ENCODE measurements at regions not wholly inside any gene's neighbourhood (a gene's known extent, or its start where the extent isn't known, plus 50 kb on each side); places are given as distances from the start of the nearest gene placed in this dataset.

DNA sequence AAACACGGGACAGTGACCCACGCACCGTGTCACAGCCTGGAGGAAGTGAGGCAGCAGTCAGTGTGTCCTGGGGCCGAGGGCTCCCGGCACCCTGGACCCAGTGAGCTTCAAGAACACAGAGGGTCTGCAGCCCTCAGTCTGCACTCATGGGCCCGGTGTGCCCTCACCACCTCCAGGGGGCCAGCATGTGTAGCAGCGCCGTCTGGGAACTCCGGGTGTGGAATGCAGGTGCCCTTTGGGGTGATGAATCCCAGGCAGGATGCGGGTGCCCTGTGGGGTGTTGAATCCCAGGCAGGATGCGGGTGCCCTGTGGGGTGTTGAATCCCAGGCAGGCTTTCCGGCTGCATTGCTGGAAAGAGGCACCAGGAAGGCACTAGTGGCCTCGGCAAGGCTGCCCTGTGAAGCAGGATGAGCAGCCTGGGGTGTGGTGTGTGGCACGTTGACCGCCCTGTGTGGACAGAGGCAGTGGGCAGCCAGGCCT, 1399.9 kb downstream of the BRD1 start:
- TF ChIP-seq ZFX (IDR thresholded peaks at IDR 0.05; ENCODE audit: borderline replicate concordance) = no peak
- TF ChIP-seq, protein P1, sequence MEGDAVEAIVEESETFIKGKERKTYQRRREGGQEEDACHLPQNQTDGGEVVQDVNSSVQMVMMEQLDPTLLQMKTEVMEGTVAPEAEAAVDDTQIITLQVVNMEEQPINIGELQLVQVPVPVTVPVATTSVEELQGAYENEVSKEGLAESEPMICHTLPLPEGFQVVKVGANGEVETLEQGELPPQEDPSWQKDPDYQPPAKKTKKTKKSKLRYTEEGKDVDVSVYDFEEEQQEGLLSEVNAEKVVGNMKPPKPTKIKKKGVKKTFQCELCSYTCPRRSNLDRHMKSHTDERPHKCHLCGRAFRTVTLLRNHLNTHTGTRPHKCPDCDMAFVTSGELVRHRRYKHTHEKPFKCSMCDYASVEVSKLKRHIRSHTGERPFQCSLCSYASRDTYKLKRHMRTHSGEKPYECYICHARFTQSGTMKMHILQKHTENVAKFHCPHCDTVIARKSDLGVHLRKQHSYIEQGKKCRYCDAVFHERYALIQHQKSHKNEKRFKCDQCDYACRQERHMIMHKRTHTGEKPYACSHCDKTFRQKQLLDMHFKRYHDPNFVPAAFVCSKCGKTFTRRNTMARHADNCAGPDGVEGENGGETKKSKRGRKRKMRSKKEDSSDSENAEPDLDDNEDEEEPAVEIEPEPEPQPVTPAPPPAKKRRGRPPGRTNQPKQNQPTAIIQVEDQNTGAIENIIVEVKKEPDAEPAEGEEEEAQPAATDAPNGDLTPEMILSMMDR (IDR thresholded peaks at IDR 0.05) = no peak
- H3K27ac ChIP-seq = no peak overlapping the region

DNA sequence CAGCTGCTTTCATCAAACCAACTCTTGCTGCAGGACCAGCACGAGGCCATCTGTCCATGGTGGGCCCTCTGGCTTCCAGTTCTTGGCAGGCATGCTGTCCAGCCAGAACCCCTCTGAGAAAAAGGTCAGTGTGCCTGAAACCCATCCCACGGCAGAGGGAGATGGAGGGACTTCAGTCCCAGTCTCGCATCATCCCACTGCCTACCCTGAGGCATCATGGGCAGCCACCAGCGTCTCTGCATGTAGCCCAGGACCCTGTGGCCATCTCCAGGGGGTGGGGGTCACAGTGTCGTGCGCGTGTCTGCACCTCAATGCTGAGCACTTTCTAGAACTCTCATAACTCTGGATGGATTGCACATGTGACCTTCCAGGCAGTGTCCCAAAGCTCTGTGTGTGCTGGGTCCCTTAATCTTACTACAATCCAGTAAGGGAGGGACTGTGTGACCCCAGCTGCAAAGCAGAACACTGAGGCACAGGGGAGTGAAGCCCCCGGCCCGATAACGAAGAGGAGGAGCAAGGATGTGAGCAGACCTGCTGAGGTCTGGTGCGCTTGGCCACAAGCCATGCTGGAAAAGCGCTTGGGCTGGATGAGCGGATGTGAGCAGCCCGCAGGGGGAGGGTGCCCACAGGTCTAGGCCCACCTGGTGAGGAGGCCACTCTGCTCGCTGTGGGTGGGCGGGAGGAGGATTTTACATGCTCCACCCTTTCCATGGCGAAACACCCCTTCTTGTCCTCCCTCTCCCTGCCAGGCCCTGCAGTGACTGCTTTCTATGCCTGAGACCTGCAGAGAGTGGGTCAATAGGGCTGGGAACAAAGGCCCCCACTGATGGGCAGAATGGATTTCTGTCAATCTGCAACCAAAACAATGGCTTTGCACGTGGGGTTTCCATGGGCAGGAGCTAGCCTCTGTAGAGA, 1401.0 kb downstream of the BRD1 start:
- H3K27ac ChIP-seq = no peak overlapping the region
- TF ChIP-seq, protein P1 (IDR thresholded peaks at IDR 0.05) = no peak
- TF ChIP-seq ZFX (IDR thresholded peaks at IDR 0.05; ENCODE audit: borderline replicate concordance) = no peak

DNA sequence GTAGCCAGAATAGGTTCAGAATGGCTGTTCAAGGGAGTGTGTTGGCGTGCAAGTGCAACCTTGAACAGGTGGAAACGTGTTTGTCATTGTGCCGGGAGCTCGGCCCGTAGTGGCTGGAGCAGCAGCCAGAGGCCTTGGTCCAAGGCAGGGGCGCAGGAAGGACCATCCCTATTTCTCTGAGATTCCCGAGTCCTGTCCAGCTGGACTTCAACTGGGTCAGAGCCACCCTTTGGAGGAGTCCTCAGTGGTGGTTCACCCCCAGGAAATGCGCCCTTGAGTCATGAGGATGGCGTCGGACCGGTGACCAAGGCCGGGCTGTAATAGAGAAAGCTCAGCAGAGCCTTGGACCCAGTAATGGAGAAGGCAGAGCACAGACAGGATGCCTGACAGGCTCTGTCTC, 1402.0 kb downstream of the BRD1 start:
- TF ChIP-seq ZFX (IDR thresholded peaks at IDR 0.05; ENCODE audit: borderline replicate concordance) = no peak
- TF ChIP-seq, protein P1 (IDR thresholded peaks at IDR 0.05) = no peak
- no peak overlapping the region for H3K27ac ChIP-seq

DNA sequence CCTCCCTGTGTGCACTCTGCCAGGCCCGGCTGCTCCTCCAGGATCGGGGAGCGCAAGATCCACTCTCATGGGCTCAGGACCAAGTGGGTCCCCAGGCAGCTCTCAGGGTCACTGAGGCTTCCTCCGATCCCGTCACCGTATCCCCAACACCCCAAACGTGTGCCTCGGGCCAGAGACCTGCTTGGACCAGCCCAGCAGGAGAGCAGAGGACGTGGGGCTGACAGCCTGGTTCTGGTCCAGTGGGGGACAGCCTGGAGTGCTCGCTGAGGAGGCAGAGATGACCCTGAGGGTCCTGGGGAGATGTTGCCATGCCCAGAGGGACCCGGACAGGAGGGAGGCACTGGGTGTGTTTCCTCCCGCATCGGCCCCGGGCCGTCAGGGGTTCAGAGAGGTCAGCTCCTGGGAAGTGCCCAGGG, 1402.6 kb downstream of the BRD1 start:
- TF ChIP-seq, protein P1 (IDR thresholded peaks at IDR 0.05) = no peak
- no peak for TF ChIP-seq ZFX (IDR thresholded peaks at IDR 0.05; ENCODE audit: borderline replicate concordance)
- H3K27ac ChIP-seq = no peak overlapping the region

DNA sequence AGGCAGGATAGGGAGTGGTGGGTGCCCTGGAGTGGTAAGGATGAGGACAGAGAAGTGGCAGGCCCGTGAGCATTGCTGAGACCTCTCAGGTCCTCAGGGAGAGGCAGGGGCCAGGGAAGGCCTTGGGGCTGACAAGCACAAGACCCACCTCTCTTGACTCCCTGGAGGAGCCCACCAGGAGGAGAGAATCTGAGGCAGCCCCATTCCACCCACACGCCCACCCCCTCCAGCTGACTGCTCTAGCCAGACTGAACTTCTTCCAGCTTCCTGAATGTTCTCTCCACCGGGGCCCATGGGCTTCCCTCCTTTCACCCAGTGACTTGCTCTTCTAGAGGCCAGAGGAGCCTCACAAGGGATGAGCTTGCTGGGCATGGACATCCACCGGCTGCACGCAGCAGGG, 1403.0 kb downstream of the BRD1 start:
- TF ChIP-seq, protein P1 (IDR thresholded peaks at IDR 0.05) = no peak
- no peak for TF ChIP-seq ZFX (IDR thresholded peaks at IDR 0.05; ENCODE audit: borderline replicate concordance)
- H3K27ac ChIP-seq = no peak overlapping the region

DNA sequence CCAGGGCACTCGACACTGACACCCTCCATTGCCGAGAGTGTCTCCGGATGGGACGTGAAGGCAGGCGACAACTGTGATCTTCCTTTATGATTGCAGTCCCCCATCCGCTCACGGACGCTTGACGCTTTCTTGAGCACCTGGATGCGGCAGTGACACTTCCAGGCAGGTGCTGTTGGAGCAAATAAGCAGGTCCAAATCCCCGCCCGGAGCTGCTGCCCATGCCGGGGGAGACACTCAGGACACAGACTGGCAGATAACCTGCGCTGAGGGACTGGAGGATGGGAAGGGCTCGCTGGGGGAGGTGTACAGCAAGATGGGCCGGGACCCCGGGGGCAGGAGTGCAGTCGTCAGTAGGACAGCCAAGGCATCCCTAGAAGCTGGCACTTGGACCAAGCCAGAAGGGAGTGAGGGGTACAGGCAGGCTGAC, 1403.5 kb downstream of the BRD1 start:
- TF ChIP-seq, protein P1 (IDR thresholded peaks at IDR 0.05) = no peak
- H3K27ac ChIP-seq = no peak overlapping the region

GRCh38 chr22:48423481-48423911, 1404.2 kb downstream of the BRD1 start:
- no peak overlapping the region for H3K27ac ChIP-seq
- TF ChIP-seq, protein P1 (IDR thresholded peaks at IDR 0.05) = no peak
- no peak for TF ChIP-seq ZFX (IDR thresholded peaks at IDR 0.05; ENCODE audit: borderline replicate concordance)
